GM12873 (cell line): ENCODE measurements at regions not wholly inside any gene's neighbourhood (a gene's known extent, or its start where the extent isn't known, plus 50 kb on each side); places are given as distances from the start of the nearest gene placed in this dataset.

ENCODE experiments used
- CTCF ChIP-seq: IDR thresholded peaks from 2 replicates; pipeline ENCODE4 v1.5.1; 2012; ENCODE audit warnings: low read depth, mild to moderate bottlenecking, moderate library complexity, low read length, control low read depth; ENCODE audit not compliant: insufficient read depth; ENCODE audit errors: missing control alignments

- TF ChIP-seq CTCF: no peak
Measured at GRCh38 chr1:192496369-192497056, 79.1 kb upstream of the RGS1 start.

- TF ChIP-seq CTCF: no peak
Measured at GRCh38 chr1:192497214-192497794, 78.3 kb upstream of the RGS1 start.

- peak; percentile 54 for TF ChIP-seq CTCF
Measured at GRCh38 chr1:192506741-192507155, 68.8 kb upstream of the RGS1 start.

- TF ChIP-seq CTCF: no peak
Measured at GRCh38 chr1:192512426-192513162, 63.0 kb upstream of the RGS1 start.

GRCh38 chr1:192513196-192513595 is 62.4 kb upstream of the RGS1 start:
- no peak for TF ChIP-seq CTCF

- no peak for TF ChIP-seq CTCF
Measured at GRCh38 chr1:192513697-192514096, 61.9 kb upstream of the RGS1 start.

GRCh38 chr1:192516776-192517297 is 58.7 kb upstream of the RGS1 start:
- TF ChIP-seq CTCF: no peak
